Loucy (cell line): ENCODE measurements at regions not wholly inside any gene's neighbourhood (a gene's known extent, or its start where the extent isn't known, plus 50 kb on each side); places are given as distances from the start of the nearest gene placed in this dataset.

Experiments used
- CTCF ChIP-seq: fragments of 200-600 bp; sonication (generic); conservative IDR thresholded peaks from 2 replicates; pipeline ENCODE4 v1.5.1; 2014; ENCODE audit warnings: mild to moderate bottlenecking, antibody characterized with exemption, low read length
- EZH2phosphoT487 ChIP-seq: fragments of 200-600 bp; IDR thresholded peaks from 2 replicates; pipeline ENCODE4 v1.6.1; 2018; ENCODE audit warnings: antibody characterized with exemption, mild to moderate bottlenecking, moderate library complexity, borderline replicate concordance

GRCh38 chr6:113777601-113778000 is 79.5 kb upstream of the MARCKS start:
- no peak for TF ChIP-seq CTCF
- no peak for TF ChIP-seq EZH2phosphoT487
